ENCODE measurements at regions not wholly inside any gene's neighbourhood (a gene's known extent, or its start where the extent isn't known, plus 50 kb on each side); places are given as distances from the start of the nearest gene placed in this dataset.

DNA sequence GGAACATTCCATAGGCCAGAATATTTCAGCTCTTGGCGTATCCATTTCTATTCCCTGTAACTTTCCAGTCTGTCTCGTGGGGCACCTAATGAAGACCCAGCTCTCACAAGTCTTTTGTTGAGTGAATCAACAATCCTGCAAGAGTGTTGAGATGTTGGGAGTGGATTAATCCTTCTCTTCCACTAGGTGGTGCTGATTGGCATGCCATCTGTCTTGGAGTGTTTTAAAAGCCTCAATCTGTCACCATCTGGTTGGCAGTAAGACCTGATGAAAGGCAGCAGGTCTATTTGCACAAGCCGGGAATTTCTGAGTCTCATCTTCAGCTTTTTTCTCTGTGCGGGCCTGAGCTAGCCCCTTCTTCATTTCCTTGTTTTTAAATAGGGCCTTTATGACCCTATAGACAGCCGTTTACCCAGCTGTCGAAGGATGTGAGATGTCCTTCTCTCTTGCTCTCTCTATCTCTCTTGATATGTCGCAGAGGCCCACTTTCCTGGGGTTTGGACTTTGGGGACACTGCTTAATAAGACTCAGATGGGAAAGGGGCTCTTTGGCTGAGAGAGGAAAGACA lies 180.5 kb downstream of the ZNF365 start:
- DNase-seq: no peak

DNA sequence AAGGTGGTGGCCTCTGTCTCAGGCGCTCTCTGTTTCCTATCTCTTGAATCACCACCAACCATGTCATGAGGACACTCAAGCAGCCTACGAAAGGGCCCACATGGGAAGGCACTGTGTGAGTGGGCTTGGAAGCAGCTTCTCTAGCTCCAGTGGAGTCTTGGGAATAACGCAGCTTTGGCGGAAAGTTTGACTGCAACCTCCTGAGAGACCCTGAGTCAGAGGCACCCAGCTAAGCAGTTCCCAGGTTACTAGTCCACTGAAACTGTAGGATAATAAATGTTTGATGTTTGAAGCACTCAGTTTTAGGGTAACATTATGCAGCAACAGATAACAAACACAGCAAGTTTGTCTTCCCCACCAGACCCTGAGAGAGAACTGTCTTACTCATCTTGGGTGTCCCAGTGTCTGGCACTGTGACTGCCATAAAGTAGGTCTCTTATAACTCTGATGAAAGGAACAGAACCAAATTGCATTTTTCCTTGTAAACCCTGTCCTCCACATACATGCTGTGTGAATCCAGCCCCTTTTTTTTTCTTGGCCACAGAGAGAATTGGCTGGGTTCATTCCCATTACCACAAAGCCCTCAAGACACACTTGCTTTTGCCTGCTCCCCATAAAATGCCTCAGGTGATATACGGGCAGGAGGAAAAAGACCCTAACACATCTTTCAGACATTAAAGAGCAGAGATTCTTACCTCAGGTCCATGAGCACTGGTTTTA lies 185.5 kb downstream of the ZNF365 start:
- DNase-seq: no peak

DNA sequence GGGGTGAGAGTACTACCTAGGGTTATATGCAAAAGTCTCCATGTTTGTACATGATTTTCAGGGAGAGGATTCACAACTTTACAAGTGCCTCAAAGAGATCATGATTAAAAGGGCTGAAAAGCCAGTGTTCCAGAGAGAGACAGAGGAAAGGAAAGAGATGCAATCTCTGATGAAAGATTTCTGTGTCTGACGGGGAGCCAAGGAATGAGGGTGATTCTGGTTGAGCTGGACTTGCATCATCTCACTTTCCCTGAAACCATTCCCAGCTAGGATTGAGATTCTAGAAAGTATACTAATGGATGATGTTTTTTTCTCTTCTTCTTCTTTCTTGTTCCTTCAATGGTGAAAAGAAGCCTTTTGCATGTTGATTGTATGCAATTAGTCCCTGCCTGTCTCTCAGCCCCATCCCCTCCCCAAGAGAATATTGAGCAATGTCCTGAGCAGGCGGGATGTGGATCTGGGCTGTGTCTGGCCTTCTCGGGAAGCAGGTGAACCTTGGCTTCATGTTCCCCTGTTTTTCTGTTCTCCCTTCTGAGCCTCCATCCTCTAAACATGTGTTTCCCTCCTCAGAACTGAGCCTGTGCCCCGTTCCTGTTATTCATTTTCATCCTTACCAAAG lies 186.1 kb downstream of the ZNF365 start:
- DNase-seq: no peak

DNA sequence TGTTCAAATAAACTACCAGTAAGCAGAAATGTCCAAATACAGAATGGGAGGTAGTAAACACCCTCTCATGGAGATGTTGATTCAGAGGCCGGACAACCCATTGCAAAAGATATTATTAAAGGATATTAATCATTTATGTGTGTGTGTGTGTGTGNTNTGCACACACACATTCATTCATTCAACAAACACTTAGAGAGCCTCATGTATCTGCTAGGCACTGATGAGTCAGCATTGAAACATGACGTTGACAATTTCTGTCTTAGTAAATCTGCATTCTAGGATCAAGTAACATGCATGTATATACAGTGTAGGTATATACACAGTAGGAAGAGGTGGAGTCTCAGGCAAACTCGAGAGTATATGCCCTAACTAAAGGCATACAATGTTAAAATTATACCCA lies 187.0 kb downstream of the ZNF365 start:
- DNase-seq: no peak

DNA sequence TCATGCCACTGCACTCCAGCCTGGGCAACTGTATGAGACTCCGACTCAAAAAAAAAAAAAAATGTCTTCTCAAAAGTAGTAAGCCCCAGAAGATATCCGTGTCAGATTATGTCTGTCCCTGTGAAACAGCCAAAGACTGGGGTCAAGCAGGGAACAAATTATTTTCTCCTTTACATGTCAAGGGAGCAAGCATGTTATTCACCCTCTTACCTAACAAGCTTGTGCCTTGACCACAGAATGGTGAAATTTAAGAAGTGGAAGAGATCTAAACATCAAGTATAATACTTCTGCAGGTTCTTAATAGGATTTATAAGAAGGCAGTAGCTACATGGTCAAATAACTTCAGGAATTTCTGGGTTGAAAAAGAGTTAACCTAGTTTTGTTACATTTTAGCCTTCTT lies 187.9 kb downstream of the ZNF365 start:
- DNase-seq: no peak

DNA sequence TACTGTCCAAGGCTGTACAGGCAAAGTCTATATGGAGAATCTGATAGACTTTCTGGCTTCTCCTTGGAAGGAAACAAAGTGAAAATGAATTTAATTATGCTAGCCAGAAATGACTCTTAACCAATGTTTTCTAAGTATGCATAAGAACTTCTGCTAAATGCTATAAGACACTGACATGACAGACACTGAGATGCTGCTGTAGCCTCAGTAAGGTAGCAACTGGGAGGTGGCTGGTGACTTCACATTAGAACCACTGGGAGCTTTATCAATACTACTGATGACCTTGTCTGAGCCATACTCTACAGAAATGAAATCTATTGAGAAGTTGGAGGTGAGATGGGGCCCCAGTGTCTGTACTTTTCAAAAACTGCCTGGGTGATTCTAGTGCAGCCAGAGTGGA lies 188.6 kb downstream of the ZNF365 start:
- DNase-seq: no peak

DNA sequence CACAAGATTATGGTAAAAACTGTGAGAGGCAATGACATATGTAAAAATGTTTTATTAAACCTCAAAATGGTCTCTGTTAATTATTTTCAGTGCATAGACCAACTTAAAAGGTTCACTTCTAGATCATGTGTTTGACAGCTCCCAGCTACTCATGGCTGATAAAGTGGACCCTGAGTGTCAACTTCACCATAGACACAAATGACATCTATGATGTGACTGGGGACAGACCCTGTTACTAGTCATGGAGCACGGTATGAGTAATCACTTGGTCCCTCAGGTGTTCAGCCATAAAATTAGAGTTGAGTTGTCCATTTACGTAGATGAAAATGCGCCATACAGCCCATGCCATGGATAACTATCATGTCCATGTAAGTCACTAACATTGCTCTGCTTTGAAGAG lies 199.8 kb downstream of the ZNF365 start:
- no peak for DNase-seq

DNA sequence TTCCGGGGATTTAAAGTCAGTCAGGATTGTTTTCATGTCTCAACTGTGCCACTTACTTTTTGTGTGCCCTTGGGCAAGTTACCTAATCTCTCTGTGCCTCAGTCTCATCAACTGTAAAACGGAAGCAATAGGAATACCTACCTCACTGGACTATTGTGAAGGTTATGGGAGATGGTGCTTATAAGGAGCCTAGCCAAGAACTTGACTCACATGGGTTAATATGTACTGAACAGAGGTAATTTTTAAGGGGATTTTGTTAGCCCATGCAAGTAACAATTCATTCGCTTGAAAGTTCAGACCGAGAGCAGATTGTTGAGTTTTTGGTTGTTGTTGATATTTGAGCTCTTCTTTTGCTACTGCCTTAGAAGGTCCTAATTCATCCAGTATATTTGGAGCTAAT lies 202.9 kb downstream of the ZNF365 start:
- no peak for DNase-seq

DNA sequence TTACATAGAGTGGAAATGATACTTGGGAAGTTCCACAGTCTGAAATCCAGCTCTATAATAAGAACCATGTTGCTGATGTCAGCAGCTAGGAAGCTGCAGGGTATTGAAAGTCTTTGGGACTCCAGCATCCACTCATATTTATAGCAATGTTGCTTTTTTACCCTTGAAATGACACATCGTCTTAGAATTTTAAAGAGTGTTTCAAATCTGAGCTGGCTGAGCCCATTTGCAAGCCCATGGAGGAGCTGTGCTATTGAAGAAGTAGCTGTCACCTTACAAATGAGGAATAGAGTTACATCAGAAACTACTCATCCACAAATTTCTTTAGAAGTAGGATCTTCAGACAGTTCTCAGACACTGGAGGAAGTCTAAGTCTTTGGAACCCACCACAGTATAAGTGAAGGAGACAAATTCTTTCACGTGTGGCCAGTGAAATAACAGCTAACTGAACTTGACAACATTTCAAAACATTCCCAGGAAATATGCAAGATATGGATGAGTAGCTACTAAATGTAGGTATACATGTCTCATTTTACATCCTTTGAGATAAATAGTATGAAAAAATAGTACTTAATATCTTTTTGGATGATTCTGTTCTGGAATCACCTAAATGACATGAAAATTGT lies 203.6 kb downstream of the ZNF365 start:
- no peak for DNase-seq

DNA sequence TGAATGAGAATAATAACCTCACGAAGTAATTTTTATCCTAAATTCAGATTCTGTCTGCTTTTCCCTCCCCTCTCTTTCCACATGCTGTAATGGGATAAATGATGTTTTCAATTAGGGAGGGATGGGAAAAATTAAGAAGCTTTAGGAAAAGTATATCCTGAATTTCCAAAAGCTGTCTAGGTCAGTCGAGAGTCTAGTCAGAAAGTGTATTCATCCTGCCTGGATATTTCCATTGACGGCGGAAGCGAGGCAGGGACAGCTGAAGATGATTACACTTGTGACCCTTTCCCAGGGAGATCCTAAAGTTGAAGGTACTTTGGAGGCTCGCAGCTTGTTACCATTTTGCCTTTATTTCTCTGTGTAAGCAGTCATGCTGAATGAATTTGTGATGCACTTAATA lies 204.1 kb downstream of the ZNF365 start:
- DNase-seq: no peak

DNA sequence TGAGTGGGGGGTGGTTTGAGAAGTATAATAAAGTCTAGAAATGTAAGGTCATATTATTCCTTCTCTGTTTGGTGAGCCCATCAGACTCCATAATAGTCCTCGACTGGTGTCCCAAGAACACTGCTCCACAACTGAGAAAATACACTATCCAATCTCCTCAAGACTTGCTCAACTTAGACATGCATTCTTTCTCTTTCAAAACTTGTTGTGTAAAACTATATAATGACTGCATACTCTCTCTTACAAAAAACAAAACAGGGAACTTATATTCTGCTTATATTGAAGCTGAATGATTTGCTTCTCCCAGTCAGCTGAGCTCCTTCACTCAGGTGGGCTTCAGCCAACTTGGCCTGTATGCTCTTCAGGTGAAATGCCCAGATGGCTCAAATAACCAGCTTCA lies 204.7 kb downstream of the ZNF365 start:
- DNase-seq: no peak

DNA sequence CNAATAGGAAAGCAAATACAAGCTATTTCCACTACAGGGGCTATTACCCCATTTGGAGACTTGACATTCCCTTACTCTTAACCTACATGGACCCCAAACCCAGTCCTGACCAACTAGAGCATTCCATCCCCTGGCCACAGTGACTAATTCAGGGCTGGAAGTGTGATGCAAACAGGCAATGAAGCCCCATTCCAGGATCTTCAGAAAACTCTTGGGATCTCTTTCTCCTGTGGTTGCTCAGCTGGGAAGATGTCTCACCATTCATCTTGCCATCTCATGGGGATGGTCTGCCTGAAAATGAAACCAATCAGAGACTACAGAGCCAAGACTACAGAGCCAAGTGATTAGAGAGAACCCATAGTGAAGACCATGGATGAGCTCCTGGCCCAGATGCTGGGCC lies 206.2 kb downstream of the ZNF365 start:
- DNase-seq: no peak

DNA sequence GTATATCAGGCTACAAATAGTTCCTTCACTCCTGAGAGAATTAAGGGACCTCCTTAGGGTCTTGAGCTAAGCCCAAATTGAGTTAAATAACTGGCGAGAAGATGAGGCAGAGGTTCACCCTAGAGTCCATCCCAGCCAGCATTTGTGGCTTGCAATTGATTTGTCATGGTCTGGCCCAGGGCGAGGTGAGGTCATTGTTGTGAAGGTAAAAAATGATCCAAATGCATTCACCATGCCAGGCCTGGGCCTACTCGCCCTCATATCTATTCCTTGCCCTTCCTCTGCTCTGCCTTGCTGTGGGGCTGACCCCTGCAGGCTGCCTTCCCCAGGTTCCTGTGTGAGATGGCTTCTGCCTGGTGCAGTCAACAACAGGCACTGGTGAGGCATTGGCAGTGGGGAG lies 207.2 kb downstream of the ZNF365 start:
- no peak for DNase-seq

DNA sequence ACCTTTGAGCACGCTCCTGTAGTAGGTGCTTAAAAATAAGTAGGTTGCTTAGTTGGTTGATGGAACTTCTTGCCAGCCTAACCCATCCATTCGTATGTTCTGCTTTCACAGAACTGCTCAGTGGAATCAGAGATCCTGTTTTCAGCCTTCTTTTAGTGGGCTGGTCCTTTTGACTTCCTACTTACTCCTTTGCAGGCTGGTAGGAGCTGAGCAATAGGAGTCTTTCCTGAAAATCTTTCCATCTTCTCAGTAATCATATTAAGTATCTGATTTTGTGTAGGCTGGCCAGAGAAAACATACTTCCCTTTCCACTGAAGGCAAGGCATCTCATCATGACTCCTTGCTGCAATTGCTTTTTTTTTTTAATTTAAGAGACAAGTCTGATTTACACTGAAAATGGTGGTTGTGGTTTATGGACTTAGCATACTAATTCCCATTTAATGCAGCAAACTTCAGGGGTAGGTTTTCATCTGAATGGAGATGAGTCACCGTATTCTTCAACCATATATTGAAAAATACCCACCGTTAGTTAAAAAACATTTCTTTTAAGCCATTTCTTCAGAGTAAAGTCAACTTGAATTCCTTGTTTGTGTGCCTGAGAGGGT lies 208.0 kb downstream of the ZNF365 start:
- DNase-seq: no peak

DNA sequence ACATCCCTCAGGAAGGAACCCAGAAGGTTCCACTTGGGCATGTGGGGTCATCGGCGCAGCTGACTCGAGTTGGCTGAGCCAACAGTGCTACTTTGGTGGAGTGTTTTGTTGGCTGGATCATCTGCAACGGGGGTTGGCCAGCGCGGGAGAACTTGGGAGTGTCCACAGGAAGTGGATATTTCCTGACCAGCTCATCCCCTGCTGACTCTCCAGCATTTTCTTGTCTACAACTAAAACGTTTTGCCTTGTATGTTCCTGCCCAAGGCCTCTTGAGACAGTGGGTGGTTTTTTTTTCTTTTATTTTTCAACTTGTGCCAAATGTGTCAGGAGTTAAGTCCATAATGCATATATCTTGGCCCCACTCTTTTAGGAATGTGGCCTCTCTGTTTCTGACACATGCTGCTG lies 208.6 kb downstream of the ZNF365 start:
- no peak for DNase-seq

DNA sequence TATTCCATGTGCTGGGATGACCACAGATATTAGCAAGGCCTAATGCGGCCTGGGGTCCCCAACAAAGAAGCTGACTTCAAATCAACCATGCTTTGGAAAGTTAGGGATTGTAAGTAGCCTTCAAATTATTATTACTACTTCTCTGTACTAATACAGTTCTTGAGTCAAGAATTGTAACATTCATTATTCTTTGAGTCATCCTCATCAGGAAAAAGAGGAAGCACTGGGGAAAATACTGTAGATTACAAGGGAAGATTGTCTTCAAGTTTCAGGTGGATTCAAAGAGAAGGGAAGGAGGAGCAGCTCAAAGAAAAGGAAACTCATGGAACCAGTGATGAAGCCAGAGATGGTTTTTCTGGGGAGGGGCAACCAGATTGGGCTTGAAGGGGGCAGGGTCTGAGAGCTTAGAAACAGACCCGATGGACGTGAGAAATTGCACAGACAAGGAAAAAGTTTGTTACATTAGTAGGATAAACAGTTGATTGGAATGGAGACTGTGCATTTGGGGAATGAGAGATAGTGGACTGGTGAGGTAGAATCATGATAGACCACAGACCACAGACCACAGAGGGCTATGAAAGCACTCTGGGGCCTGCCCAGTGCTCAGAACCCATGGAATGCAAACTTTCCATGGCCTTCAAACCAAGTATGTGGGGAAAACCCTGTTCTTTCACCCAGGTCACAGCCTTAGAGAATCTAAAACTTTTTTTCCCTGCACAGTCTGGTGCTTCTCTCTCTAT lies 209.9 kb downstream of the ZNF365 start:
- no peak for DNase-seq

DNA sequence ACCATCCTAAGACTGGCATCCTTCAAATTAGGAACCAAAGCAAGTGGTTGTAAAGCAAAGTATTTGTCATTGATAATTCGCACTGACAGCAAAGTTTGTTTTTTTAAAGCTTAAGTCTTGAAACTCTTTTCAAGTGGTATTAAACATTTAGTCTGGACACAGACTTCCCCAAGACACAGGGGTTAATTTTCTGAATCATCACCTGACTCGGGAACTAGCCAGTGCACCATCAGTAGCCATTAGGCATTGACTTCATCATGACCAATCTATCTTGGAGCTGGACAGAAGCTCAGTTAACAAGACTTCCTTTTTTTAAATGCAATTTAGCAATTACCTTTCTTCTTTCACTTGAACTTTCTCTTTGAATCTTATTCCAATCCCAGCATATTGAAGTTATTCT lies 210.6 kb downstream of the ZNF365 start:
- no peak for DNase-seq

DNA sequence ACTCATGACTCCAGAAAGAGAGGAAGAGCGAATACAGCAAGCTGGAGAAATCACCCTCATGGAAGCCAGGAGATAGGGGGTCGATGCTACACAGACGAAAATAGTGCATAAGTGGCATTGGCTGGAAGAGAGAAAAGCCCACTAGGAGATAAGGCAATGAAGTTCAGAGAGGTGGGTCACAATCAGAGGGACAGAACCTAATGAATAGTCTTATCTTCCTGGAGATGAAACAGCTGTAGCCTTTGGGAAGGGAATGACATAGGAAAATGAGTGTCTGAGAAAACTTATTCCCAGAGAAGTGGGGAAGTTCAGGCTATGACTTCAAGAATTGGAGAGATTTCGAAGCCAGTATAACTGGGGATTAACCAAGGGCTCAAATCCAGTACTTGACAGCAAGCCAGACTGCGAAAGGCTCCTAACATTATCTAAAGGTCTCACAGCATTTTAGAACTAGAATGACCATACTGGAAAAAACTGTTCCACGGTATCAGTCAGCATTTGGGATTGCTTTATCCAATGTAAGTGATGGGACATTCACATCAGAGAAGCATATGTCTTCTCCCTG lies 211.1 kb downstream of the ZNF365 start:
- no peak for DNase-seq

DNA sequence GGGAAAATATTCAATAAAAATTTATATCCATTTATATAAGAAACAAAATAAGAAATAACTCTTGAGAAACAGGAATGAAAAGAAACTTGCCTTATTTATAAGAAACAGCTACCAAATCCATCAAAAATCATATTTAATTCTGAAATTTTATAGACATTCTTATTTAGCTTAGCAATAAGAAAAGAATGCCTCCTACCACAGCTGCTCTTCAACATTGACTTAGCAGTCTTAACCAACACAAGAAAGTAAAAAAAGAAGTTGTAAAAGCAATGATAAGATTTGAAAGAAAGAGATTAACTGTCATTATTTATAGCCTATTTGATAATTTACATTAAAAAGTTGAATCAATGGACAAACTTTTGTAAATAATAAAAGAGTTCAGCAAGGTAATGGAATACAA lies 212.8 kb downstream of the ZNF365 start:
- DNase-seq: no peak

DNA sequence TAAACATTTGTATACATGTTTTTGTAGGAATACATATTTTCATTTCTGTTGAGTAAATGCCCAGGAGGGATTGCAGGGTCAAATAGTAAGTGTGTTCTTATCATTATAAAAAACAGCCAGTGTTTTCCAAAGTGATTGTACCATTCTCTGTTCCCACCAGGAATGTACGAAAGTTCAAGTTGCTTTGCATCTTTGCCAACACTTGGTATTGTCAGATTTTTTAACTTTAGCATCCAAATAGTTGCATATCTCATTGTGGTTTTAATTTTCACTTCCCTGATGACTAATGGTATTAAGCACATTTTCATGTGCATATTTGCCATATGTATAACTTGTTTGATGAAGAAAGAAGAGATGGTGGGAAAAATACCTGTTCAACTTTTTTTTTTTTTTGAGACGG lies 213.9 kb downstream of the ZNF365 start:
- DNase-seq: no peak

DNA sequence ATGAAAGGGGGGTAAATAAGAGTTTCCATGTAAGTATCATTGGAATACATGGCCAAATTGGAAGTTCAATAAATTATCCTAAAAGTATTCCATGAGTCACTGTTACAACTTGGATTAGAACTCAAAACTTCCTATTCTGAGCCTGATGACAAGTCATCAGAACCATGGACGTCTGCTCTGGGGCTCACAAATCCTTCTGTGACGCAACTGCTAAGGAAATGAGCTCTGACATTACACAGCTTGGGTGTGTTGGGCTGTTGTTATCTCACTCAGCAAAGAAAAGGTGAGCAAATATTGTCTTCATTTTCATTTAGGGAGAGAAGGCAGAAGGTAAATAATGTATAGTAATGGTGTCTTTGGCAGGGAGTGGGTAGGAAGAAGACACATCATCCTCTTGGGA lies 214.8 kb upstream of the ADO start:
- DNase-seq: no peak

DNA sequence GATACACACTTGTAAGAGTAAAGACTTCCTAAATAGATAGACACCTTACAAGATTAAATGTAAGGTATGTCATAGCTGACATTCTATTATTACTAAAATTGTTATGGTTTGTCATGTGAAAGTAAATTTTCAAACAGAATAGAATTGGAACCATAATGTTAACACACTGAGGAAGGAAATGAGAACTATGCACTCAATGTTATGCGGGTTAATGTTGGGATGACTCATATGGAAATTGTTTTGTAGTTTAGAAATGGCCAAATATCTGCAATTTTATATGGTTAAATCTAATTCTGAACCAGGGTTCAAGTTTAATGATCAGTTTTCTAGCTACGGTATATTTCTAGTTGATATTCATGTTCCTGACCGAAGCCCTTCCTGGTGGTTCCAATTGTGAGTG lies 214.2 kb upstream of the ADO start:
- DNase-seq: no peak

DNA sequence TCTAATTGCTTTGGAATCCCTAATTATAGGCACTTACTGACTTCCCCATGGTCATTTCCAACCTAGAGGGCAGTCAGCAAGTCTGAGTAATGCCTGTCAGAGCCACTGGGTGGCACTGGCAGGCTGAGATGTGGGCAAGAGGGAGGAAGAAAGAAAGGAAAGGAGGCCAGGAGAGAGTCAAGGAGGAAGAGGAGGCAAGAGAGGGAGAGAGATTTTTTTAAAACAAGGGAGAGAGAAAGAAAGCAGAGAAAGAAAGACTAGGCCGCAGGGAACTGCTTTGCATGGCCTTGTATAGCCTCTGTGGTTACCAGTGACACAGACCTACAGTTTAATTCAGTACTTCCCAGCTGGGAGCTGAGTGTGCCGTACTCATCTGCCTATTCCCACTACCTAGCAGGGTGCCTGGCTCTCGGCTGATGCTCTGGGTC lies 210.4 kb upstream of the ADO start:
- DNase-seq: no peak
